ENCODE measurements at regions not wholly inside any gene's neighbourhood (a gene's known extent, or its start where the extent isn't known, plus 50 kb on each side); places are given as distances from the start of the nearest gene placed in this dataset.
"Not testable (repeated sequence)": the region's sequence is repeated elsewhere in the genome, so short reads cannot be mapped to it uniquely, and the experiment has no call there.

DNA sequence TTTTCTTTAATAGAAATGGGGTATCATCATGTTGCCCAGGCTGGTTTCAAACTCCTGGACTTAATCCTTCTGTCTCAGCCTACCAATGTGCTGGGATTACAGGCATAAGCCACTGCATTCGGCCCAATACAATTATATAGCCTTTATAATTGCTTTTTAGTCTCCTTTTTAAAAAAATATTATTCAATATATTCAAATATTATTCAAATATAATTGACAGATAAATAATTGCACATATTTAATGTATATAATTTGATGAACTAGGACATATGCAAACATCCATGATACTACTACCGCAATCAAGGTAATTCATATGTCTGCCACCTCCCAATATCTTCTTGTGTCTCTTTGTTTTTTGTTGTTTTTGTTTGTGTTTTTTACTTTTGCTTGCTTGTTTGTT is 894.2 kb upstream of the PTPRD start:
- no peak for DNase-seq (ENCODE audit: low read depth)

DNA sequence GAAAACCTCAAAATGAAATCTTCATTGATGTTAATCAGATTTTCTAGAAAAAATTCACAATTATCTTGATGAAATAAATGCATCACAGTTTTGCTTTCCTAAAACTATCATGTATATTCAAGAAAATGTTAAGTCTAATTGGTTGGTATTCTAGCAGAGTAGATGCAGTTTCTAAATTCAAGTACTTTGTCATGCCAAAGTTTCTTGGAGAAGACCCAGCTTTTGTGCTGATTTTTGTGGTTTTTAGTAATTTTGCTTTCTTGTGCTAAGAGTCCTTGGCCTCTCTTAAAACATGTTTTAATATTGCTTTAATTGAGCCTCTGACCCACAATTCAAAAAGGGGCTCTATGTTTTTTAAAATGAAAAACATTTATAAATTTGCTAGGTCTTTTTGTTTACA is 924.8 kb upstream of the PTPRD start:
- DNase-seq (ENCODE audit: low read depth), result no peak

DNA sequence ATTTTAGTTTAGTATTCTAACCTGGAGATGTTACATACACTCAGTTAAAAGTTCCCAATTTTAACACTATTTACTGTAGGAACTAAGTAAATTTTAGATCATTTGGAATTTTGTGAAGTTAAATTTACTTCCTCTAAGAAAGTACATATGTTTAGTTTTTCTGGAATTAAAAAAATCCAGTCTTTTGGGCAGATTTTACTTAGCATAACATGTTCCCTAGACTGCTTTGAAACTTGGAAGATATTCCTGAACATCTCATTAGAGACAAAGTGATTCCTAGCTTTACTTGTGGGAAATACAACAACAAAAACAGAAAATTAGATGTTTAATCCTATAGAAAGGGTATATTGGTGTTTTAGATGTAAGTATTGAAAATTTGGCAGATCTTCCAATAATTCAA is 930.0 kb upstream of the PTPRD start:
- DNase-seq (ENCODE audit: low read depth), result no peak

- no peak for DNase-seq (ENCODE audit: low read depth)
These were observed 933.4 kb upstream of the PTPRD start for GRCh38 chr9:11546231-11546630.

- no peak for DNase-seq (ENCODE audit: low read depth)
These were observed 936.6 kb upstream of the PTPRD start for GRCh38 chr9:11549311-11549794.

- no peak for DNase-seq (ENCODE audit: low read depth)
These were observed 938.3 kb upstream of the PTPRD start for GRCh38 chr9:11551106-11551505.

- no peak for DNase-seq (ENCODE audit: low read depth)
These were observed 945.2 kb upstream of the PTPRD start for GRCh38 chr9:11558043-11558442.

DNA sequence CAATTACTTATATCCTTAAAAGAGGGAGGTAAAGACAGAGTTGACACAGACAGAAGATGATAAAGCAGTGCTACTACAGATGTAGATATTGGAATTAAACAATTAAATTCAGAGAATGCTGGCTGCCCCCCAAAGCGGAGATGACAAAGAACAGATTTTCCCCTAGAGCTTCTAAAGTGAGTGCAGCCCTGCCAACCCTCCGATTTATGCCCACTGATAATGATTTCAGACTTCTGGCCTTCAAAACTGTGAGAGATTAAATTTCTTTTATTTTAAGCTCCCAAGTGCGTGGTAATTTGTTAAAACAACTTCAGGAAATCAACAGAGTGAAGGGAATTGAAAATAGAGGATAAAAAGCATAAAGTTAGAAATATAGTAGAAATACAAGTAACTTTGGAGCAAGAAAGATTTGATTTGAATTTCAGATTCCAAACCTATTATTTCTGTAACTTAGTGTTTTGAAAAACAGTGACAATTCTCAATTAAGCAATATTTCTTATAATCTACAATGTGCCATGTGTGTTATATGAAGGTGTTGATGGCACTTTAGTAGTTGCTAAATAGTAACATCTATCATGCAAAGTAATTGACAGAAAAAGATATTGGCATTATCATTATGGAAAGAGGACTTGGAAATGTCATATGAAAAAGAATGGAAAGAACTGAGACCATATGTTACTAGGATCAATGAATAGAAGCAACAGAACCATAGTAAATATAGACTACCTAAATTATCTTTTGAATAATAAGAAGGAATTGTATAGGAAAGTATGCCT is 946.4 kb upstream of the PTPRD start:
- no peak for DNase-seq (ENCODE audit: low read depth)

GRCh38 chr9:11577522-11577921 is 964.7 kb upstream of the PTPRD start:
- no peak for DNase-seq (ENCODE audit: low read depth)

DNA sequence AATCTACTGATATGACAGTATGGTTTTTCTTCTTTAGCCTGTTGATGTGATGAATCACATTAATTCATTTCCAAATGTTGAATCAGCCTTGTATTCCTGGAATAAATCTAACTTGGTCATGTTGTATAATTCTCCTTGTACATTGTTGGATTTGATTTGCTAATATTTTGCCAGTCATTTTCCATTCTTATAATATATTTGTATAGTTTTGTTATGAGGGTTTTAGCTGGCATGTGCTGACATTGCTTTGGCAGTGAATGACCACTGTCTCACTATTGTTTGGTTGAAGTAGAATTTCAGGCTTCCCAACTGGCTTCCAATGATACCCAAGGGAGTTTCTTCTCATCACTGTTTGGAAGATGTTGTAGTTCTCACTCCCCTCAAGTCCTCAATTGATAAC is 983.0 kb upstream of the PTPRD start:
- no peak for DNase-seq (ENCODE audit: low read depth)

GRCh38 chr9:11618241-11618805 is 1005.5 kb upstream of the PTPRD start:
- DNase-seq (ENCODE audit: low read depth), result no peak

- no peak for DNase-seq (ENCODE audit: low read depth)
These were observed 1019.9 kb upstream of the PTPRD start for GRCh38 chr9:11632691-11633090.

GRCh38 chr9:11646831-11647230 is 1034.0 kb upstream of the PTPRD start:
- no peak for DNase-seq (ENCODE audit: low read depth)

DNA sequence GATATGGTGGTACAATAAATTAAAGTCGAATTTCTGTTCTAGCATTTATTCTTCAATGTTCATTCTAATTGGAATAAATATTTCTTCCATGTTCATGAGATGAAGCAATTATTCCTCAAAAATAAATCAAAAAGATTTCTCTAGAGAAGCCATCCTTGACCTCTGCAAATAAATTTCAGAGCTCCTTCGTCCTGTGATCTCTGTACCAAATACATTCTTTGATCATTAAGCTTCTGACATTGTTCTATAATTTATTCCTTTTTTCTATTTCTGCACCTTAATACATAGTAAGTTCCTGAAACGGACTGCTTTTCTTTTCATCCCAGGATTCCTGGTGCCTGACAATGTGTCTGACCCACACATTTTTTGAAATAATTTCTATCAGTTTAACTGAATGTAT is 1039.3 kb upstream of the TYRP1 start:
- no peak for DNase-seq (ENCODE audit: low read depth)

DNA sequence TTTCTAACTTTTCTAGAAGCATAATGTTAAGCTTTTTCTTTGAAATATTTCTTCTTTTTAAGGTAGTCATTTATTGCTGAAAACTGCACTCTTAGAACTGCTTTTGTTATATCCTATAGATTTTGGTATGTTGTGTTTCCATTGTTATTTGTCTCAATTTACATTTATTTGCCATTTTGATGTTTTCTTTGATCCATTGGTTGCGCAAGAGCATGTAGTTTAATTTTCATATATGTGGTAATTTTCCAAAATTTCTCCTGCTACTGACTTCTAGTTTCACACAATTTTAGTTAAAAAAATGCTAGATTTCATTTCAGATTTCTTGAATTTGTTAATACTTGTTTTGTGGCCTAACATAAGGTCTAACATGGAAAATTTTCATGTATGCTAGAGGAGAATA is 1029.3 kb upstream of the TYRP1 start:
- DNase-seq (ENCODE audit: low read depth), result no peak

DNA sequence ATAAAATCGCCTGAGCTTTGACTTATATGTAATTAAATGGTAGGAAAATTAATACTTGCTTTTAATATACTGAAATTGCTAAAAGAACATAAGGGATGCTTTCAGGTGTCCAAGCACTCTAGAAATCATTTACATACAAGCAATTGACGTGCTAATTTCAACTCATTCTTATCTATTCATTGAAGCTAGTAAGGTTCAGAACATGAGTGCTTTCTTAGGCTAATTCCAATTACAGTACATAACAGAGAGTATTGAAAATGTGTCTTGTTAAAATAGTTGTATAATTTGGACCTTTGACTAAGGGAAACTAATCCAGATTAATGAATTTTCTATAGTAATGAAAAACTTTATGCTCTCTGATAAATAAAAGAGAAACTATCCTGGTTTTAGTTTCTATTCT is 1016.4 kb upstream of the TYRP1 start:
- DNase-seq (ENCODE audit: low read depth), result no peak

GRCh38 chr9:11686733-11687132 is 1006.5 kb upstream of the TYRP1 start:
- DNase-seq (ENCODE audit: low read depth), result no peak

GRCh38 chr9:11697126-11697525 is 996.1 kb upstream of the TYRP1 start:
- no peak for DNase-seq (ENCODE audit: low read depth)

DNA sequence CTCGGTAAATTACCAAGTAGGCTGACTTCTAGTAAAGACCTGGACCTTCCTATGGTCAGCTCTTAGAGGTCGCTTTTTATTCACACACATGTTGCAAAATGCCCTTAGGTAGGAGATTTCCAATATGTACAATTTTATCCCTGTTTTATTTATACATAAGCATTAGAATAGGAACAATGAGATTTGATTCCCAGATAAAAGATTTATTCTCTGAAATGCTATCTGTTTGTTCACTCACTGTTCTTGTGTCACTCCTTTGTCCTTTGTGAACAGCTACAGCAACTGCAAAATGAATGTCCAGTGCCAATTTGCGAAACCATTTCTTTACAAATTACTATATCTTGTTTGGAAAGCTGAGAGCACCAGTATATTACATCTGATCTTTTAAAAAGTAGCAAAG is 991.5 kb upstream of the TYRP1 start:
- no peak for DNase-seq (ENCODE audit: low read depth)

DNA sequence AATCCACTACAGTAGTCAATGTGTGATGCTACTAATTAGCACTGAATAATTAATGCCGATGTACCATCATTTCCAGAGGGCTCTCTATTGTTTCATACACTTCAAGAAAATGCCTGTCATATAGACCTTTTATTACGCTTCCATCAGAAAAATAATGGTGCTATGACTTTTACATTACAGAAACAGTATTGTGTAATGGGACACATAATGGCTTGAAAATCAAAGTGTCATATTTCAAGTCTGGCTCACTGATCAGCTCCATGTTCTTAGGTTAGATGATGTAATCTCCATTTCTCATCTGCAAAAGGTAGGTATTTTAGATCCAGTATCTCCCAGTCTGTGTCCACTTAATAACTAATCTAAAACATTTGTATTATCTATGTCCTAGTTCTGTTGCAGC is 990.6 kb upstream of the TYRP1 start:
- DNase-seq (ENCODE audit: low read depth), result no peak

DNA sequence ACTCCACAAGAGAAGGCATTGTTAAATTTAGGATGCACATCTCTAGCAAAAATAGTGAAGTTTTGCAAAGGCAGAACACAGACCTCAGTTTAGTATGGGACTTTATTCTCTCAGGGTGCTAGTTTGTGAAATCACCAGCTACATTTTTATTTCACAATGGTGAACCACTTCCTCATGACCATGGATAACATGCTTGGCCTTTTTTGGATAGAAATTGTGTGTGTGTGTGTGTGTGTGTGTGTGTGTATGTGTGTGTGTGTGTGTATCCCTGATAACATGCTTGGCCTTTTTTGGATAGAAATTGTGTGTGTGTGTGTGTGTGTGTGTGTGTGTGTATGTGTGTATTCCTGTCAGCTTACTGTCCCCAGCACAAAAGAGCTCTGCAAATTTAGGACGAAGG is 989.0 kb upstream of the TYRP1 start:
- not testable (repeated sequence) for DNase-seq (ENCODE audit: low read depth)

DNA sequence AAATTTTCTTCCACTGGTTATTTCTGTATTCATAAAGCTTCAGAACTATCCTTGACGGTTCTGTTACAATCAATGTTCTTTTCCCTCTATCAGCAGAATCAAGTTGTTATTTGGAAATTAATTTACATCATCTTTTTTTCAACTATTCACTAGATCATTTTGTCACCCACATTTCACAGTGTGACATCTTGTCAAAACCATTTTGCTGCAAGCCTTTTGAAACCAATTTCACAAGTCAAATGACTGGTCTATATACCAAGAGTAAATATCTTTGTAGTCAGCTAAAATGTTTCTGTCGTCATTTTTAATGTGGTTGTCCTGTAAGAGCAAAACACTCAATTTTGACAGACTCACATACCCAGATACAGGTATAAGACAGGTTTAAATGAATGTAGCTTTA is 984.3 kb upstream of the TYRP1 start:
- no peak for DNase-seq (ENCODE audit: low read depth)

GRCh38 chr9:11709567-11709966 is 983.6 kb upstream of the TYRP1 start:
- DNase-seq (ENCODE audit: low read depth), result no peak

- DNase-seq (ENCODE audit: low read depth), result no peak
These were observed 980.1 kb upstream of the TYRP1 start for GRCh38 chr9:11713077-11713476.
